HG03575 (cell line): ENCODE measurements at regions not wholly inside any gene's neighbourhood (a gene's known extent, or its start where the extent isn't known, plus 50 kb on each side); places are given as distances from the start of the nearest gene placed in this dataset.

Experiments used
- ATAC-seq: cut with Tn5 transposase; IDR thresholded peaks from one replicate; pipeline ENCODE4 v1.9.1; 2021; ENCODE audit not compliant: unreplicated experiment, insufficient number of reproducible peaks, low FRiP score; ENCODE audit errors: extremely low read depth

- ATAC-seq: no peak
These were observed 110.0 kb upstream of the OBI1 start for GRCh38 chr13:78768950-78769349.

DNA sequence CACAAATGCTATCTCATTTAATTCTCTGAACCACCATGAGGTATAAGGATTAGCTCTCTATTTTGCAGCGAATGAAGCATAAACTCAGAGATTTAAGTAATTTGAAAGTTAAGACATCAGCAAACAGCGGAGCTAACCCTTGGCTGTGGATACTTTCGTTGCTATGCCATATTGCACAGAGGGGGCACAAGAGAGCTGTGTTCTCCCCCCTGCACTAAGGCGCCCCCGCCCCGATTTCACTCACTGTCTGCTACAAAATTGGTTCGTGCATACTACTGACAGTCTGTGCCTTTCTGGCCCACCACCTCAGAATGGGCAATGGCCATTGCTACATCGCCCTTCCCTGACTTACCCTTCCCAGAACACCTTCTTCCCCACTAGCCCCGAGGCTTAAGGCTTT is 105.7 kb upstream of the OBI1 start:
- no peak for ATAC-seq

GRCh38 chr13:78762825-78763224 is 103.9 kb upstream of the OBI1 start:
- ATAC-seq: no peak

DNA sequence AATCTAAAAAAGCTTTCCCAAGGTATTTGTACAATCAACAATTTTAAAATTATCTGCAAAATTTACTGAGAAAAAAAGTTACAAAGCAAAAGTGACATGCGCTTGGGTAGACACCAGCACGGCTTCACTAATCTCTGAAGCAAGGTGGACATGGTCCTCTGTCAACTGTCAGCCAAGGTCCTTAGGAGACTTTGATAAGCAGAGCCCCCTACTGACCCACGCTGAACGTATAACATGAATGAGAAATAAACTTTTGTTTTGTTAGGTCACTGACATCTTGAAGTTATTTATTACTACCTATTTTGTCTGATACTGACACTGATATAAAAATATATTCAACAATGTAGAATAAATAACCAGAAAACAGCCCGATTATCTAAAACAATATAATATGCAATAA is 100.7 kb upstream of the OBI1 start:
- ATAC-seq: no peak

- ATAC-seq: no peak
These were observed 99.6 kb upstream of the OBI1 start for GRCh38 chr13:78758549-78758948.

DNA sequence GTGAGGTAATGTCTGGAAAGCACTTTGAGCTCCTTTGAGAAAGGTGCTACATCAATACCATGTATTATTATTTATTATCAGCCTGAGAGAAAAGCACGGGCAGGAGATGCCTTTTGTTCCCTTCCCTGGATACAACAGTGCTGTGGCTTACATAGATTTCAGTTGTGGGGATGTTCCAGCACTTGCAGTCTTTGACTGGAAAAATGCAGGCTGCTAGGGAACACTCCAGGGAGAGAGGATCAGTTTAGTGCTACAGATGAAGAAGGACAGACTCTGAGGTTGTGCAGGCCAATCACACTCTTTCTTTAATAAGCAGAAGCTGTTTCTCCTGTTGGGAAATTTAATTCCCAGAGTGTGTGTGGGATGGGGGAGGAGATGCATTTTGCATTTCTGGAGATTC is 94.5 kb upstream of the OBI1 start:
- ATAC-seq: no peak

DNA sequence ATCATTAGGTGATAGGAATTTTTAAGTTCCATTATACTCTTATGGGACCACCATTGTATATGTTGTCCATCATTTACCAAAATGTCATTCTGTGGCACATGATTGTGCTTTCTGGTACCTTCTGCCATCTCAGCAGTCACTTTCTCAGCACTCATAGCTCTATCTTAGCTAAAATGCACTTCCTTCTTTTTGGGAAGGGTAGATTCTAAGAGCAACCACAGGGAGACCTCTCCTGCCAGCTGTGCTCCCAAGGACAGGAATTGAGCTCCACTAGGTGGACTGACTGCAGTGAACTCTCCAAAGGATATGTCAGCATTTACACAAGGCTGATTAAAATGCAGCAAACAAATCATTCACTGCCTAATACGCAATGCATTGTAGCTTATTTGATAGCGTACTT is 91.8 kb upstream of the OBI1 start:
- no peak for ATAC-seq

GRCh38 chr13:78743973-78744372 is 85.0 kb upstream of the OBI1 start:
- no peak for ATAC-seq

DNA sequence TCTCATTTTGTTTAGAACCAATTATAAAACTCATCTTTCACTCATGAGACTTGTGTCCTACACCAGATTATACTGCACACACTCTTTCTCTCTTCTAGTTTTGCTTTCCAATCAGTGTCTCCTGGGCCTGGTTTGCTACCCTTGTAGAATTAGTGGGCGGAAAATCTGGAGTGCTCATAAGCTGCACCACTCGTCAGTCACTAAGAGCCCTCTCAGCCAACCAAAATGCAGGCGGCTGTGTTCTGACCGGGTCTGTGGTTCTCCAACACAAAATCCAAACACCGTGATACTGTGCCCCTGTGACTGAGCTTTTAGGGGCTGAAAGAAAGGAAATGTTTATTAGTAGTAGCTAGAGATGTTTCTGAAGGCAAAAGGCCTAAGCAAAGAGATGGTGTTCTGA is 83.7 kb upstream of the OBI1 start:
- ATAC-seq: no peak

DNA sequence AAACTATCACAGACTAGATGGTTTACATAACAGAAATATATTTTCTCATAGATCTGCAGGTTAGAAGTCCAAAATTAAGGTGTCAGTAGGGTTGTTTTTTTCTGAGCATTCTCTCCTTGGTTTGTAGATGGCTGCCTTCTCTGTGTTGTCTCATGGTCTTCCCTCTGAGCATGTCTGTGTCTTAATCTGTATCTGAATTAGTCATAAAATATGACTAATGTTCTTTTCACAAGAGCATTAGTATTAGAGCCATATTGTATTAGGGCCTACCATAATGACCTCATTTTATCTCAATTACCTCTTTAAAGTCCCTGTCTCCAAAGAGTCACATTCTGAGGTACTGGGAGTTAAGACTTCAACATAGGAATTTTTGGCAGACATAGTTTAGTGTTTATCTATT is 77.2 kb upstream of the OBI1 start:
- ATAC-seq: no peak

GRCh38 chr13:78732445-78733017 is 73.6 kb upstream of the OBI1 start:
- no peak for ATAC-seq

GRCh38 chr13:78722700-78723099 is 63.7 kb upstream of the OBI1 start:
- no peak for ATAC-seq

DNA sequence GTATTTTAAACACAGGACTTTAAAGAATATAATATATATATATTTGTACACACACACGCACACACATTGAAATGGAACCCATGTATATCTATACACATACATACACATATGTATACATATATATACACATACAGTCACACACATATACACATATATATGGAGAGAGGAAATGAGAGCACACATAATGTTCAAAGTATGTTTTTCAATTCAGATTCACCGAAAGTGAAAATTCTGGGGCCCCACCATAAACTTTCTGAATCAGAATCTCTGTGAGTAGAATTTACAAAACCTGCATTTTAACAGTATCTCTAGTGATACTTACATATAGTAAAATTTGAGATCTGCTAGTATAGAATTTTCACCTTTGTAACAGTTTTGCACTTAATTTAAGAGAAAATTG is 60.4 kb upstream of the OBI1 start:
- ATAC-seq: no peak

DNA sequence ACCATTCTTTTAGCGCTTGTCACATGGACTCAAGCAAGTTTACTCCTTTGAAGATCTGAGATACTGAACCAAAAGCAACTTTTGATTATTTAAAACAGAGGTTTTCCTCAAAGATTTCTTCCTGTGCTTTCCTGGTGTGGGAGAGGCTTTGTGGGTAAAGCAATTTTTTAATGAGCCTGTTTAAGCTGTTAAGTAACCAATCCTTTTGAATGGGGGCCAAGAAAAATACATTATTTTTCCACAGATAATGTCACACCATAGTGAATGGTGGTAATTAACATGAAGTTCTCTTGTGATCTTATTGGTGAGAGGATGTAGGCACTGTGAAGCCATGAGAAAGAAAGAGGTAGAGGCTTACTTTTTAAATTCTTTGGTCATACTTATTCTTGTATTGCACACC is 55.8 kb upstream of the OBI1 start:
- no peak for ATAC-seq

GRCh38 chr13:78712831-78713230 is 53.9 kb upstream of the OBI1 start:
- ATAC-seq: no peak

DNA sequence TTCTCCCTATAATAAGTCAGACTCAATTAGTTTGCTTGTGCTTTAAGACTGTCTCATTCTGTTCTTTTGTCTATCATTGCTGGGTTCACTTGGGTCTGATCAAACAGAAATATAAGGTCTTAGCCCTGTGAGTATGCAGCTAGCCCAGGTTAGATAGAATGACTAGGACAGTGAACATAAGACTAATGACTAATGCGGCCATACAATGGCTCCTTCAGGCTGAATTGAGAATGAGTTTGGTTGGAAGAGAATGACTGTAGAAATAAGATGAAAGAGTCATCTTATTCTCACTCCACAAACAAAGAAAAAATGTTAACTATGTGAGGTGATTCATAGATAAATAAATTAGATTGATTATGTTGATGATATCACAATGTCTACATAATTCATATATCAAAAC is 50.1 kb upstream of the OBI1 start:
- no peak for ATAC-seq
